HCT116 (cell line): ENCODE measurements at regions not wholly inside any gene's neighbourhood (a gene's known extent, or its start where the extent isn't known, plus 50 kb on each side); places are given as distances from the start of the nearest gene placed in this dataset.

Experiments used
- ATAC-seq: fragments of 200-7000 bp; cut with Tn5 transposase; 2 replicates; pipeline ENCODE4 v1.9.1; 2020; ENCODE audit warnings: mild to moderate bottlenecking, moderate library complexity
- BruUV-seq: library from RNA; stranded (reverse); fragments of 400-500 nt; replicated peaks from 2 replicates; lab custom pipeline; 2021; lab: Mats Ljungman, UMichigan
- CTCF ChIA-PET: fragments of 300-600 bp; sonication (Branson Sonifier 250); formaldehyde crosslinking; loops from one replicate; lab custom pipeline; 2021; ENCODE audit warnings: antibody characterized with exemption; lab: Charles Lee
- POLR2A ChIA-PET: fragments of 300-600, 350-600 bp; sonication (Branson Sonifier 250); formaldehyde crosslinking; loops from one replicate; lab custom pipeline; 2021; ENCODE audit warnings: antibody characterized with exemption; lab: Charles Lee
- RAD21 ChIA-PET, 2 experiments: fragments of 300-600 bp; sonication (Branson Sonifier 250); formaldehyde crosslinking; loops; one replicate each; lab custom pipeline; 2023; ENCODE audit warnings: low total read pairs in 2 of 2; ENCODE audit not compliant: uncharacterized antibody in 2 of 2, unreplicated experiment in 2 of 2, low non-redundant PET in 1 of 2; lab: Charles Lee
- DNase-seq: peaks from one replicate; pipeline ENCODE4 v3.0.0-alpha.2; 2010; ENCODE audit warnings: low read depth, low spot score
- H2AFZ ChIP-seq: fragments of 200-600 bp; shearing (Covaris generic), sonication (generic); 2 replicates; pipeline ENCODE4 v1.6.1; 2017; ENCODE audit warnings: low read depth, mixed run types, mixed read lengths, antibody characterized with exemption, low read length; ENCODE audit not compliant: poor library complexity, severe bottlenecking
- H3K27ac ChIP-seq: 2 replicates; pipeline ENCODE4 v1.5.1; 2012; ENCODE audit warnings: low read depth, low read length
- H3K27me3 ChIP-seq: fragments of 200-600 bp; sonication (generic); 2 replicates; pipeline ENCODE4 v1.6.1; 2016; ENCODE audit warnings: mixed run types, low read length, mixed read lengths; ENCODE audit not compliant: insufficient read depth
- H3K36me3 ChIP-seq, 2 experiments: fragments of 200-500 bp in 1 of 2; fragments of 200-600 bp in 1 of 2; sonication (Bioruptor generic) in 1 of 2; sonication (generic) in 1 of 2; 2 replicates each; pipeline versions ENCODE4 v1.5.1 to v1.6.1; 2014 to 2016; ENCODE audit warnings: low read length in 2 of 2, inconsistent platforms in 1 of 2, mixed read lengths in 1 of 2, mixed run types in 1 of 2; ENCODE audit not compliant: insufficient read depth in 2 of 2, control insufficient read depth in 1 of 2
- H3K4me1 ChIP-seq, 2 experiments: fragments of 200-600 bp in 1 of 2; sonication (generic) in 1 of 2; 2 replicates each; pipeline versions ENCODE4 v1.5.1 to v1.6.1; 2012 to 2017; ENCODE audit warnings: low read length in 2 of 2, inconsistent platforms in 1 of 2, mild to moderate bottlenecking in 1 of 2, mixed read lengths in 1 of 2, mixed run types in 1 of 2, moderate library complexity in 1 of 2; ENCODE audit not compliant: insufficient read depth in 2 of 2, control insufficient read depth in 1 of 2
- H3K4me2 ChIP-seq: fragments of 200-600 bp; sonication (generic); 2 replicates; pipeline ENCODE4 v1.6.1; 2017; ENCODE audit warnings: mixed run types, low read length, mixed read lengths
- H3K4me3 ChIP-seq, 2 experiments: fragments of 200-600 bp in 1 of 2; sonication (generic) in 1 of 2; replicated peaks in 1 of 2; 2 replicates each; pipeline ENCODE4 v1.5.1; 2011 to 2016; ENCODE audit warnings: low read length in 2 of 2, control low read depth in 1 of 2, low read depth in 1 of 2, mild to moderate bottlenecking in 1 of 2, mixed read lengths in 1 of 2, mixed run types in 1 of 2
- H3K79me2 ChIP-seq: fragments of 200-600 bp; sonication (generic); 2 replicates; pipeline ENCODE4 v1.6.1; 2017; ENCODE audit warnings: mild to moderate bottlenecking, mixed run types, low read length, moderate library complexity, mixed read lengths; ENCODE audit not compliant: insufficient read depth
- H3K9ac ChIP-seq: fragments of 200-600 bp; sonication (generic); 2 replicates; pipeline ENCODE4 v1.6.1; 2016; ENCODE audit warnings: low read length, mixed read lengths
- H3K9me2 ChIP-seq: fragments of 200-600 bp; sonication (generic), shearing (Covaris generic); 2 replicates; pipeline ENCODE4 v1.6.1; 2017; ENCODE audit warnings: mixed run types, mild to moderate bottlenecking, moderate library complexity; ENCODE audit not compliant: insufficient read depth
- H3K9me3 ChIP-seq, 2 experiments: fragments of 200-500 bp in 1 of 2; fragments of 200-600 bp in 1 of 2; sonication (Bioruptor generic) in 1 of 2; sonication (generic) in 1 of 2; 2 replicates each; pipeline ENCODE4 v1.6.1; 2014 to 2017; ENCODE audit warnings: low read length in 2 of 2, mixed read lengths in 2 of 2, inconsistent platforms in 1 of 2, low read depth in 1 of 2, mild to moderate bottlenecking in 1 of 2, mixed run types in 1 of 2, moderate library complexity in 1 of 2; ENCODE audit not compliant: control insufficient read depth in 1 of 2, insufficient read depth in 1 of 2
- H4K20me1 ChIP-seq: fragments of 200-600 bp; sonication (generic), shearing (Covaris generic); 2 replicates; pipeline ENCODE4 v1.6.1; 2017; ENCODE audit warnings: mixed run types, mild to moderate bottlenecking, moderate library complexity; ENCODE audit not compliant: insufficient read depth
- CEBPB ChIP-seq: IDR thresholded peaks from 2 replicates; pipeline ENCODE4 v1.6.1; 2012; ENCODE audit warnings: low read depth
- CTCF ChIP-seq, 3 experiments: fragments of 200-600 bp in 1 of 3; sonication (generic) in 1 of 3; IDR thresholded peaks in 2 of 3; conservative IDR thresholded peaks in 1 of 3; 2 replicates each; pipeline ENCODE4 v1.5.1; 2012 to 2017; ENCODE audit warnings: low read depth in 2 of 3, low read length in 2 of 3, antibody characterized with exemption in 1 of 3, borderline replicate concordance in 1 of 3, control low read depth in 1 of 3, mild to moderate bottlenecking in 1 of 3, mixed read lengths in 1 of 3, mixed run types in 1 of 3, moderate library complexity in 1 of 3; ENCODE audit not compliant: insufficient read depth in 1 of 3
- ELF1 ChIP-seq: IDR thresholded peaks from 2 replicates; pipeline ENCODE4 v1.6.1; 2012; ENCODE audit warnings: low read depth, borderline replicate concordance
- EZH2phosphoT487 ChIP-seq: fragments of 200-600 bp; IDR thresholded peaks from 2 replicates; pipeline ENCODE4 v1.6.1; 2018; ENCODE audit warnings: antibody characterized with exemption, borderline replicate concordance
- FOSL1 ChIP-seq: IDR thresholded peaks from 2 replicates; pipeline ENCODE4 v1.6.1; 2012; ENCODE audit warnings: low read depth
- REST ChIP-seq: IDR thresholded peaks from 2 replicates; pipeline ENCODE4 v1.6.1; 2012; ENCODE audit warnings: low read depth
- SP1 ChIP-seq: IDR thresholded peaks from 2 replicates; pipeline ENCODE4 v1.6.1; 2012; ENCODE audit warnings: low read depth
- SRF ChIP-seq: IDR thresholded peaks from 2 replicates; pipeline ENCODE4 v1.6.1; 2012; ENCODE audit warnings: low read depth
- YY1 ChIP-seq: IDR thresholded peaks from 2 replicates; pipeline ENCODE4 v1.6.1; 2011; ENCODE audit warnings: low read length, low read depth, moderate library complexity, mild to moderate bottlenecking; ENCODE audit not compliant: insufficient replicate concordance; ENCODE audit errors: extremely low read depth
- ZFX ChIP-seq: fragments of 450-650 bp; IDR thresholded peaks from 2 replicates; pipeline ENCODE4 v1.6.1; 2017
- ZNF274 ChIP-seq: fragments of 200-500 bp; sonication (Bioruptor generic); IDR thresholded peaks from 2 replicates; pipeline ENCODE4 v1.6.1; 2014; ENCODE audit warnings: mild to moderate bottlenecking, low read depth, low read length, inconsistent platforms
- intact Hi-C: fragments of 100-400 bp; cut with micrococcal nuclease; formaldehyde crosslinking; loops from 2 replicates; pipeline ENCODE4 v1.10.0; 2022

GRCh38 chr5:125778791-125779190 is 644.4 kb upstream of the GRAMD2B start:
- BruUV-seq: no TSS peak
- TF ChIP-seq ELF1 (no peak), SRF (no peak), REST (no peak), ZNF274 (no peak), EZH2phosphoT487 (no peak), SP1 (no peak), ZFX (no peak), FOSL1 (no peak), CTCF (IDR thresholded peaks at IDR 0.05 in 2 of 3, conservative IDR thresholded peaks at IDR 0.05 in 1 of 3; ENCODE audit: borderline replicate concordance in 1 of 3, insufficient read depth in 1 of 3, low read depth in 2 of 3, low read length in 2 of 3) (no peak), CEBPB (no peak), YY1 (no peak)
- Histone ChIP-seq H3K9me2 (no peaks in the 10 kb centered on the region), H3K9ac (no peak overlapping the region), H3K36me3 (no peaks in the 10 kb centered on the region), H3K9me3 (no peaks in the 10 kb centered on the region), H4K20me1 (no peaks in the 10 kb centered on the region), H3K79me2 (no peaks in the 10 kb centered on the region), H2AFZ (no peak overlapping the region), H3K27me3 (no peaks in the 10 kb centered on the region), H3K4me2 (no peak overlapping the region), H3K4me3 (no peak overlapping the region), H3K4me1 (no peaks in the 10 kb centered on the region), H3K27ac (no peak overlapping the region)
- ATAC-seq (no peak), DNase-seq (no peak)
- intact Hi-C loops: no loop called here
- CTCF ChIA-PET: no interaction called here
- RAD21 ChIA-PET: no interaction called here
- POLR2A ChIA-PET: no interaction called here
